Heart left ventricle (tissue), 16 donors: ENCODE measurements at regions not wholly inside any gene's neighbourhood (a gene's known extent, or its start where the extent isn't known, plus 50 kb on each side); places are given as distances from the start of the nearest gene placed in this dataset.
A peak's percentile ranks its signal among the peaks of the same experiment; 100 is the strongest.

Experiments
- ATAC-seq, 4 donors: fragments of 200-7000 bp; cut with Tn5 transposase; one replicate each; pipeline ENCODE4 v1.9.1; 2020 to 2022; ENCODE audit warnings: moderate library complexity in 4 of 4, mild to moderate bottlenecking in 3 of 4, moderate number of reproducible peaks in 1 of 4
- DNase-seq, 5 donors: peaks; one replicate each; pipeline ENCODE4 v3.0.0-alpha.2; 2020
- H3K27ac ChIP-seq, 12 donors: fragments of 200-600 bp; sonication (generic) in 4 of 12; one replicate each; pipeline versions ENCODE4 v1.5.0 to v1.8.0; 2016 to 2022; ENCODE audit warnings: mild to moderate bottlenecking in 2 of 12
- H3K27me3 ChIP-seq, 9 donors: fragments of 200-600 bp; sonication (generic) in 2 of 9; one replicate each; pipeline versions ENCODE4 v1.5.1 to v1.8.0; 2016 to 2022; ENCODE audit warnings: mild to moderate bottlenecking in 3 of 9
- H3K36me3 ChIP-seq, 9 donors: fragments of 200-600 bp; sonication (generic) in 2 of 9; one replicate each; pipeline versions ENCODE4 v1.5.0 to v1.8.0; 2018 to 2022; ENCODE audit warnings: mild to moderate bottlenecking in 2 of 9
- H3K4me1 ChIP-seq, 12 donors: fragments of 200-600 bp; sonication (generic) in 4 of 12; one replicate each; pipeline versions ENCODE4 v1.5.0 to v1.8.0; 2016 to 2022; ENCODE audit warnings: mild to moderate bottlenecking in 3 of 12
- H3K4me3 ChIP-seq, 12 donors: fragments of 200-600 bp; sonication (generic) in 4 of 12; one replicate each; pipeline versions ENCODE4 v1.5.0 to v1.8.0; 2017 to 2022; ENCODE audit warnings: mild to moderate bottlenecking in 9 of 12, moderate library complexity in 4 of 12
- H3K9me3 ChIP-seq, 12 donors: fragments of 200-600 bp; sonication (generic) in 4 of 12; one replicate each; pipeline versions ENCODE4 v1.5.0 to v1.8.0; 2016 to 2022; ENCODE audit warnings: mild to moderate bottlenecking in 1 of 12
- CTCF ChIP-seq, 12 donors: fragments of 200-600 bp; sonication (generic) in 4 of 12; IDR thresholded peaks; one replicate each; pipeline versions ENCODE4 v1.5.0 to v1.8.0; 2018 to 2022; ENCODE audit warnings: antibody characterized with exemption in 12 of 12, mild to moderate bottlenecking in 5 of 12
- POLR2A ChIP-seq, 2 donors: fragments of 450-650 bp; IDR thresholded peaks; one replicate each; pipeline ENCODE4 v1.6.1; 2017; ENCODE audit warnings: antibody characterized with exemption in 2 of 2, mild to moderate bottlenecking in 2 of 2, moderate library complexity in 2 of 2
- WGBS, 4 donors: extraction: QIAGEN DNeasy Blood & Tissue Kit in 2 of 4; methylation state at CpG; one replicate each; pipeline versions ENCODE4 v1.1.5 to v1.1.7; 2013 to 2018; 5-methylcytosine and 5-hydroxymethylcytosine counted together
- intact Hi-C, 10 donors: fragments of 100-400 bp; cut with DNase I; formaldehyde crosslinking; loops; one replicate each; pipeline versions ENCODE4 v1.11.1 to v1.14.2; 2022
- donor health status: ischemic (EF 13 %, LVEDD 7.1; RV severe dilation, severe dysfunction).
- donor health status: healthy with polysubstance abuse.
- donor health status: DM: no; HTN: yes; CAD: no.
- donor health status: DM: no; HTN: no; CAD: no.
- donor health status: ischemic (EF 25% LVEDD 6.9; RV normal size, moderate dysfunction).
- donor health status: ischemic (EF 25% LVEDD 5.7; RV mildly dilated, moderate dysfunction).
- donor health status: healthy.
- donor health status: DM: yes; HTN: yes; CAD: no.
- donor health status: ischemic (EF 35%, LVEDD 5.7; RV mildly dilated, moderate dysfunction).
- donor health status: nonischemic (EF 11% LVEDD 7.7; RV severe dilation, severe dysfunction).
- donor health status: DM: yes; HTN: yes; CAD: no.
- donor health status: PGD.
- donor health status: ischemic (EF 29% LVEDD 5.4; RV normal size, mild dysfunction).
- donor health status: nonischemic (EF 23%, LVEDD 6.1; RV moderate dilation, normal function).

GRCh38 chr6:43886717-43887339 lies 116.8 kb downstream of the VEGFA start:
- Histone ChIP-seq H3K4me1 (peaks cover 0 to 24% (median 1%) of the 10 kb centered on the region in 12 donors), H3K27me3 (peaks cover 0 to 14% (median 0%) of the 10 kb centered on the region in 9 donors), H3K36me3 (no peaks in the 10 kb centered on the region), H3K27ac (no peak overlapping the region), H3K9me3 (no peaks in the 10 kb centered on the region), H3K4me3 (no peak overlapping the region)
- intact Hi-C loops: no loop called here
- ATAC-seq (peak in 2 of 4 donors; percentile 39 to 42), DNase-seq (no peak)
- no peak for TF ChIP-seq POLR2A (IDR thresholded peaks at IDR 0.05)
- no peak for TF ChIP-seq CTCF (IDR thresholded peaks at IDR 0.05)
- 75 to 83% (median 78%) methylated on average over 7 of the region's 7 CpGs for WGBS, 4 donors

DNA sequence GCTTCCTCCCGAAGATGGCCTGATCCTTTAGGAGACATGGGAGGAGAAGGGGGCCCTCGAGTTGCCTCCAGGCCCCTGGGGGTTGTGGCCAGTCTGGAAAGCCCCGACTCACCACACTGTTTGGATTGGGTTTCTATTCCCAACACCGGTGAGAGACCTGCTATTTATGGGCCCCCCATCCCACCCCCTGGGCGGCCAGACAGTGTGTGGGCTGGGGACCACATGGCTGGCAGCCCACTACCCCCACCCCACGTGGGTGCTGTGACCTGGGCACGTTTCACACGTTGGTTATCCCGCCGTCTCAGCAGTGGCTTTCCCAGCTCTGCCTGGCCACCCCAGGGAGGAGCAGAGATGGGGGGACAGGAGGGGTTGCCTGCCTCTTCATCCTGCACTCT lies 116.1 kb downstream of the VEGFA start:
- DNase-seq (no peak), ATAC-seq (no peak)
- intact Hi-C loops: no loop called here
- WGBS, 4 donors: 75 to 82% (median 81%) methylated on average over 7 to 10 of the region's 10 CpGs
- TF ChIP-seq CTCF (IDR thresholded peaks at IDR 0.05): no peak
- TF ChIP-seq POLR2A (IDR thresholded peaks at IDR 0.05): no peak
- Histone ChIP-seq H3K4me3 (no peak overlapping the region), H3K27me3 (peaks cover 0 to 11% (median 0%) of the 10 kb centered on the region in 9 donors), H3K27ac (no peak overlapping the region), H3K9me3 (no peaks in the 10 kb centered on the region), H3K4me1 (peaks cover 0 to 24% (median 1%) of the 10 kb centered on the region in 12 donors), H3K36me3 (no peaks in the 10 kb centered on the region)

DNA sequence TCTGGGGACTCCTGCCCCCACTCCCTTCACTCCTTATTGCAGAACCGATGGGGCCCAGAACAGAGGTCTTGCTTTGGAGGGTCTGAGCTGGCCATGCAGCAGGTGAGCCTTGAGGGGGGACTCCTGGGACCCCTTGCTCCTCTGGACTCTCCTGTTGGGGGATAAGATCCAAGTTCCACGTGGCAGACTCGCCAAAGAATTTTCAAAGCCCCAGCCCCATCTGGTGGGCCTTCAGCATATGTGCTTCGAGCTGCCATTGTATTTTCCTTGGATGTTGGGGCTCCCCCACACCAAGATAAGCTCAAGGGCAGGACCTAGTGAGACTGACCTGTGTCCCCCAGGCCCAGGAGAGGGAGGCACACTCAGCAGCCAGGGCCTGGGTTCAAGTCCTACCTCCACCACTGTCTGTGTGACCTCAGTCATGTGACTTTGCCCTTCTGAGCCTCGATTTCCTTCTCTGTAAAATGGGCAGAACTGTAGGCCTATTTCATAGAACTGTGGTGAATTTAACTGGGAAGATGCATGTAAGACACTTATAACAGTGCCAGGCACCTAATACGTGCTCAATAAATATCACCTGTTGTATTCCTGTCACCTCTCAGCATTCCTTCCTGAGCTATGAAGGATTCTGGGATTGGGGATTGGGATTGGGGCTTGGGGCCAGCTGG lies 115.5 kb downstream of the VEGFA start:
- H3K36me3 ChIP-seq: no peaks in the 10 kb centered on the region
- 71 to 86% (median 82%) methylated on average over 6 of the region's 6 CpGs for WGBS, 4 donors
- intact Hi-C loops: no loop called here
- TF ChIP-seq POLR2A (IDR thresholded peaks at IDR 0.05) (no peak), CTCF (IDR thresholded peaks at IDR 0.05) (no peak)
- peaks cover 0 to 6% (median 0%) of the 10 kb centered on the region in 9 donors for H3K27me3 ChIP-seq
- no peak overlapping the region for H3K27ac ChIP-seq
- no peak for DNase-seq
- no peak for ATAC-seq
- no peaks in the 10 kb centered on the region for H3K9me3 ChIP-seq
- H3K4me3 ChIP-seq: no peak overlapping the region
- H3K4me1 ChIP-seq: peaks cover 0 to 24% (median 1%) of the 10 kb centered on the region in 12 donors

GRCh38 chr6:43884652-43885022 lies 114.6 kb downstream of the VEGFA start:
- Histone ChIP-seq H3K36me3 (no peaks in the 10 kb centered on the region), H3K27me3 (no peaks in the 10 kb centered on the region), H3K9me3 (no peaks in the 10 kb centered on the region), H3K27ac (peak overlapping the region in 3 of 12 donors; percentile 29 to 86 (median 37)), H3K4me3 (no peak overlapping the region), H3K4me1 (peaks cover 0 to 24% (median 1%) of the 10 kb centered on the region in 12 donors)
- 77 to 86% (median 82%) methylated on average over 5 of the region's 5 CpGs for whole genome bisulfite sequencing, 4 donors
- DNase-seq (peak in 1 of 5 donors; percentile 28), ATAC-seq (peak in 3 of 4 donors; percentile 19 to 55 (median 30))
- intact Hi-C loops: no loop called here
- TF ChIP-seq POLR2A (IDR thresholded peaks at IDR 0.05): no peak
- TF ChIP-seq CTCF (IDR thresholded peaks at IDR 0.05): no peak
